H9 (cell line): ENCODE measurements at regions not wholly inside any gene's neighbourhood (a gene's known extent, or its start where the extent isn't known, plus 50 kb on each side); places are given as distances from the start of the nearest gene placed in this dataset.

Experiments used
- DNase-seq: peaks from one replicate; pipeline ENCODE4 v3.0.0-alpha.2; 2017
- H2AFZ ChIP-seq: one replicate; pipeline ENCODE4 v1.6.1; 2013; ENCODE audit warnings: mild to moderate bottlenecking, low read length, control low read depth, moderate library complexity
- H2AK5ac ChIP-seq: 2 replicates; pipeline ENCODE4 v1.6.1; 2013; ENCODE audit warnings: low read length, control low read depth, mixed read lengths; ENCODE audit not compliant: insufficient read length
- H2BK120ac ChIP-seq: one replicate; pipeline ENCODE4 v1.6.1; 2013; ENCODE audit warnings: low read depth, mild to moderate bottlenecking, low read length, control low read depth, inconsistent platforms; ENCODE audit not compliant: poor library complexity, severe bottlenecking
- H2BK12ac ChIP-seq: 2 replicates; pipeline ENCODE4 v1.6.1; 2013; ENCODE audit warnings: low read length, control low read depth, mixed read lengths, low read depth; ENCODE audit not compliant: insufficient read length
- H2BK15ac ChIP-seq: 2 replicates; pipeline ENCODE4 v1.6.1; 2013; ENCODE audit warnings: low read depth, low read length, control low read depth
- H2BK20ac ChIP-seq: one replicate; pipeline ENCODE4 v1.6.1; 2013; ENCODE audit warnings: low read depth, mild to moderate bottlenecking, low read length, control low read depth, inconsistent platforms; ENCODE audit not compliant: poor library complexity, severe bottlenecking
- H2BK5ac ChIP-seq: 2 replicates; pipeline ENCODE4 v1.6.1; 2013; ENCODE audit warnings: low read length, control low read depth, mixed read lengths; ENCODE audit not compliant: insufficient read length
- H3K14ac ChIP-seq: 2 replicates; pipeline ENCODE4 v1.6.1; 2013; ENCODE audit warnings: low read length, control low read depth; ENCODE audit not compliant: insufficient read depth
- H3K18ac ChIP-seq: 2 replicates; pipeline ENCODE4 v1.6.1; 2013; ENCODE audit warnings: low read depth, mild to moderate bottlenecking, mixed read lengths, low read length, control low read depth; ENCODE audit not compliant: insufficient read length
- H3K23ac ChIP-seq: 2 replicates; pipeline ENCODE4 v1.6.1; 2013; ENCODE audit warnings: low read length, control low read depth, mixed read lengths, low read depth; ENCODE audit not compliant: insufficient read length
- H3K23me2 ChIP-seq: 2 replicates; pipeline ENCODE4 v1.6.1; 2013; ENCODE audit warnings: low read depth, mild to moderate bottlenecking, mixed read lengths, low read length, control low read depth; ENCODE audit not compliant: insufficient read length, poor library complexity, severe bottlenecking
- H3K27ac ChIP-seq: 2 replicates; pipeline ENCODE4 v1.5.1; 2013; ENCODE audit warnings: low read length, control low read depth, mixed read lengths, low read depth; ENCODE audit not compliant: insufficient read length
- H3K27me3 ChIP-seq: 2 replicates; pipeline ENCODE4 v1.6.1; 2013; ENCODE audit warnings: low read length, control low read depth, inconsistent platforms; ENCODE audit not compliant: insufficient read depth
- H3K4ac ChIP-seq: 2 replicates; pipeline ENCODE4 v1.6.1; 2013; ENCODE audit warnings: low read depth, mild to moderate bottlenecking, control low read depth, inconsistent platforms, low read length, moderate library complexity
- H3K4me1 ChIP-seq: 2 replicates; pipeline ENCODE4 v1.6.1; 2013; ENCODE audit warnings: low read length, control low read depth, inconsistent platforms; ENCODE audit not compliant: insufficient read depth
- H3K4me2 ChIP-seq: 2 replicates; pipeline ENCODE4 v1.6.1; 2013; ENCODE audit warnings: low read length, control low read depth, mixed read lengths; ENCODE audit not compliant: insufficient read length, insufficient read depth
- H3K56ac ChIP-seq: 2 replicates; pipeline ENCODE4 v1.6.1; 2013; ENCODE audit warnings: low read depth, mild to moderate bottlenecking, mixed read lengths, low read length, control low read depth; ENCODE audit not compliant: insufficient read length
- H3K79me1 ChIP-seq: 2 replicates; pipeline ENCODE4 v1.6.1; 2013; ENCODE audit warnings: low read depth, mild to moderate bottlenecking, moderate library complexity, low read length, control low read depth, inconsistent platforms; ENCODE audit not compliant: insufficient read depth, poor library complexity, severe bottlenecking
- H3K79me2 ChIP-seq: 2 replicates; pipeline ENCODE4 v1.6.1; 2013; ENCODE audit warnings: low read length, control low read depth, inconsistent platforms; ENCODE audit not compliant: insufficient read depth
- H3K9ac ChIP-seq: 2 replicates; pipeline ENCODE4 v1.6.1; 2013; ENCODE audit warnings: low read length, control low read depth, mixed read lengths; ENCODE audit not compliant: insufficient read length; ENCODE audit errors: extremely low read depth
- H3K9me3 ChIP-seq: one replicate; pipeline ENCODE4 v1.6.1; 2013; ENCODE audit warnings: low read depth, low read length, inconsistent platforms; ENCODE audit not compliant: control insufficient read depth
- H3T11ph ChIP-seq: one replicate; pipeline ENCODE4 v1.6.1; 2013; ENCODE audit warnings: mild to moderate bottlenecking, low read length, control low read depth, inconsistent platforms
- H4K20me1 ChIP-seq: one replicate; pipeline ENCODE4 v1.6.1; 2013; ENCODE audit not compliant: control insufficient read depth, insufficient read length, insufficient read depth
- H4K5ac ChIP-seq: 2 replicates; pipeline ENCODE4 v1.6.1; 2013; ENCODE audit warnings: low read depth, mild to moderate bottlenecking, mixed read lengths, low read length, control low read depth; ENCODE audit not compliant: insufficient read length
- H4K8ac ChIP-seq: replicated peaks from 2 replicates; pipeline ENCODE4 v1.6.1; 2013; ENCODE audit warnings: low read length, control low read depth, mixed read lengths, low read depth; ENCODE audit not compliant: insufficient read length
- H4K91ac ChIP-seq: 2 replicates; pipeline ENCODE4 v1.6.1; 2013; ENCODE audit warnings: low read depth, mild to moderate bottlenecking, moderate library complexity, mixed read lengths, low read length, control low read depth; ENCODE audit not compliant: insufficient read length
- H3K27ac Mint-ChIP-seq, 3 experiments: 2 replicates in 2 of 3; 3 replicates in 1 of 3; pipeline ENCODE4 v1.8.0; 2020 to 2021; ENCODE audit warnings: mixed read lengths in 3 of 3, mild to moderate bottlenecking in 1 of 3, moderate library complexity in 1 of 3
- H3K27me3 Mint-ChIP-seq: 2 replicates; pipeline ENCODE4 v1.8.0; 2021; ENCODE audit warnings: low read depth, mild to moderate bottlenecking, moderate library complexity, mixed read lengths
- H3K36me3 Mint-ChIP-seq, 3 experiments: 2 replicates in 2 of 3; 3 replicates in 1 of 3; pipeline ENCODE4 v1.8.0; 2020 to 2021; ENCODE audit warnings: low read depth in 3 of 3, mixed read lengths in 3 of 3; ENCODE audit not compliant: insufficient read depth in 1 of 3
- H3K4me1 Mint-ChIP-seq, 2 experiments: 2 replicates each; pipeline ENCODE4 v1.8.0; 2020; ENCODE audit warnings: mixed read lengths in 2 of 2
- H3K4me3 Mint-ChIP-seq, 2 experiments: 2 replicates in 1 of 2; 3 replicates in 1 of 2; pipeline ENCODE4 v1.8.0; 2020 to 2021; ENCODE audit warnings: mild to moderate bottlenecking in 2 of 2, mixed read lengths in 2 of 2, moderate library complexity in 1 of 2
- H3K9me3 Mint-ChIP-seq, 2 experiments: 2 replicates in 1 of 2; 3 replicates in 1 of 2; pipeline ENCODE4 v1.8.0; 2020; ENCODE audit warnings: mild to moderate bottlenecking in 2 of 2, mixed read lengths in 2 of 2, moderate library complexity in 1 of 2
- WGBS: extraction: QIAGEN DNeasy Blood & Tissue Kit; methylation state at CpG from one replicate; pipeline ENCODE4 v1.1.7; 2013; ENCODE audit warnings: missing lambda C conversion rate, low lambda C conversion rate, mixed read lengths; ENCODE audit not compliant: insufficient read length; ENCODE audit errors: extremely low coverage; 5-methylcytosine and 5-hydroxymethylcytosine counted together
- TF ChIP-seq, protein P1 (sequence below): fragments of 200-600 bp; sonication (generic); conservative IDR thresholded peaks from 3 replicates; pipeline ENCODE4 v1.8.0; 2021; ENCODE audit warnings: antibody characterized with exemption, mild to moderate bottlenecking

- no peak overlapping the region for H2AFZ ChIP-seq
- no peak overlapping the region for H3K14ac ChIP-seq
- no peak overlapping the region for H3K4me2 ChIP-seq
- H2AK5ac ChIP-seq = no peak overlapping the region
- H3K27me3 ChIP-seq = no peaks in the 10 kb centered on the region
- H3T11ph ChIP-seq = no peak overlapping the region
- H3K23me2 ChIP-seq = no peaks in the 10 kb centered on the region
- no peak overlapping the region for H2BK12ac ChIP-seq
- DNase-seq = no peak
- H3K9me3 Mint-ChIP-seq = peaks cover 2 to 3% of the 10 kb centered on the region in 2 experiments; a peak in 3 of 5 replicates
- H3K27ac Mint-ChIP-seq = no peak overlapping the region; a peak in 1 of 7 replicates
- H3K23ac ChIP-seq = no peak overlapping the region
- H3K4me1 ChIP-seq = no peaks in the 10 kb centered on the region; the same call in 1 of the 2 replicates
- H4K5ac ChIP-seq = no peak overlapping the region
- no peaks in the 10 kb centered on the region for H3K79me1 ChIP-seq
- H3K4me1 Mint-ChIP-seq = peaks cover 26 to 31% of the 10 kb centered on the region in 2 experiments
- no peak overlapping the region for H4K8ac ChIP-seq
- no peaks in the 10 kb centered on the region for H3K27me3 Mint-ChIP-seq
- H3K18ac ChIP-seq = no peak overlapping the region
- no peaks in the 10 kb centered on the region; a peak in 1 of 7 replicates for H3K36me3 Mint-ChIP-seq
- H3K27ac ChIP-seq = no peak overlapping the region
- TF ChIP-seq, protein P1, sequence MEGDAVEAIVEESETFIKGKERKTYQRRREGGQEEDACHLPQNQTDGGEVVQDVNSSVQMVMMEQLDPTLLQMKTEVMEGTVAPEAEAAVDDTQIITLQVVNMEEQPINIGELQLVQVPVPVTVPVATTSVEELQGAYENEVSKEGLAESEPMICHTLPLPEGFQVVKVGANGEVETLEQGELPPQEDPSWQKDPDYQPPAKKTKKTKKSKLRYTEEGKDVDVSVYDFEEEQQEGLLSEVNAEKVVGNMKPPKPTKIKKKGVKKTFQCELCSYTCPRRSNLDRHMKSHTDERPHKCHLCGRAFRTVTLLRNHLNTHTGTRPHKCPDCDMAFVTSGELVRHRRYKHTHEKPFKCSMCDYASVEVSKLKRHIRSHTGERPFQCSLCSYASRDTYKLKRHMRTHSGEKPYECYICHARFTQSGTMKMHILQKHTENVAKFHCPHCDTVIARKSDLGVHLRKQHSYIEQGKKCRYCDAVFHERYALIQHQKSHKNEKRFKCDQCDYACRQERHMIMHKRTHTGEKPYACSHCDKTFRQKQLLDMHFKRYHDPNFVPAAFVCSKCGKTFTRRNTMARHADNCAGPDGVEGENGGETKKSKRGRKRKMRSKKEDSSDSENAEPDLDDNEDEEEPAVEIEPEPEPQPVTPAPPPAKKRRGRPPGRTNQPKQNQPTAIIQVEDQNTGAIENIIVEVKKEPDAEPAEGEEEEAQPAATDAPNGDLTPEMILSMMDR = no peak
- H3K9ac ChIP-seq = no peak overlapping the region
- no peak overlapping the region for H3K56ac ChIP-seq
- no peak overlapping the region for H2BK120ac ChIP-seq
- no peak overlapping the region for H4K91ac ChIP-seq
- H3K4me3 Mint-ChIP-seq = no peak overlapping the region
- no peaks in the 10 kb centered on the region for H3K79me2 ChIP-seq
- H4K20me1 ChIP-seq = no peaks in the 10 kb centered on the region
- H3K4ac ChIP-seq = no peak overlapping the region
- H2BK15ac ChIP-seq = no peak overlapping the region
- no peaks in the 10 kb centered on the region for H3K9me3 ChIP-seq
- H2BK5ac ChIP-seq = no peak overlapping the region
- WGBS = no CpG with 5 or more reads among the region's 2 CpGs
- H2BK20ac ChIP-seq = no peak overlapping the region
These were observed 172.3 kb downstream of the ALG10B start for GRCh38 chr12:38488866-38489265.
